ENCODE measurements at regions not wholly inside any gene's neighbourhood (a gene's known extent, or its start where the extent isn't known, plus 50 kb on each side); places are given as distances from the start of the nearest gene placed in this dataset.

DNA sequence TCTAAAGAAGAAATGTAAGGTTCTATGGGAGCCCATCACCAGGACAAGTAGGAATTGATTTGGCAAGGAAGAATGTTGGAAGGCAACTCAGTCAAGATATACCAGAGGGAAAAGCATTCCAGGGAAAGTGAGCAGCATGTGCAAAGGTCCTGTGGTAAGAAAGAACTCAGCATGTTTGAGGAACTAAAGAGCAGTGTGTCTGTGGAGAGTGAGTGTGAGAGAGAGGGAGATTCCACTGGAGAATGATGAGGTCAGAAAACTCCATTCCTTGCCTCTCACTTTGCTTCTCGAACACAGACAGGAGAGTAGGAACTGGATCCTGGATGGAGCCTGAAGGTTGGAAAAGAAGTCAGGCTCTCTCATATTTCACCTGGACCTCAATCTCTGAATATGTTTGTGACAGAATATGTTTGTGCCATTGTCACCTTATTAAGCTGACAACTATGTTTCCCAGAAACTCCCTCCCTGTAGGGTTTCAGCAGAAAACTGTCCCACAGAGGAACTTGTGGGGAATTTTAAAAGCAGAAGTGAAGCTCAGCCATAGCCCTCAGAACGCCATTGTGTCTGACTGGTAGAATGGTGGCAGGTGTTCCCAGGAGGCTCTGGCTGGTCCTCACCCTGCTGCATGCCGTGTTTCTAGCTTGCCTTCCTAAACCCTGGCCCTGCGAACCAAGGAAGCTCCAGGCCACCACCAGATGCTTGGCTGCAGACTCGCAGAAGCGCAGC lies 382.4 kb upstream of the XYLT1 start:
- no peak for DNase-seq

DNA sequence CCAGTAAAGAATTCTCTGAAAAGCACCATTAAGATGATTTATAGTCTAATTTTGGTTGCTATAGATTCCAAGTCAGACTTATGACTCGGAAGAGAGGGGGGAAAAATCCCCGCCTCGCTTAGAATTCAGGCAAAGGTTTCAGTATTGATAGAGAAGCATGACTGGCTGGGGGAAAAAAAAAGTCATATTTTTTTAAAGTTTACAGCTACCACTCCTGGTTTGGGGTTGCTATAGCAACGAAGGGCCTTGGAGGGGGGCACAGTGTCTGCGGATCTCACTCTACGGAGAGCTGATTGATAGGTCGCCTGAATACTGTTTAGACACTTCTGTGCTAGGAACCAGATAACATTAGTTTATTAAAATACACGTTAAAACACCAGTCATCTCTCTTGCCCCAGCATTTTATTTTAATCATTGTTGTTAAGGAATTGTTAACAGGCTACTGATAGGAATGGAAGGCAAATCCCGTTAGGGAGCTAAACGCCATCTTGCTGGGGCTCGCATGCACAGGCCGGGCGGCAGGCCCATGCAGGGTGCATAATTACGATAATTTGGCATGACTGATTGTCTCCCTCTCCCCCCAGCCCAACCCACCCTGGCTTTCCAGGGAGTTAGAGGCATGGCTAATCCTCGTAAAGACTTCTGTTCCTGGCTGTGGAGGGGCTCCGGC lies 380.0 kb upstream of the XYLT1 start:
- DNase-seq = no peak

DNA sequence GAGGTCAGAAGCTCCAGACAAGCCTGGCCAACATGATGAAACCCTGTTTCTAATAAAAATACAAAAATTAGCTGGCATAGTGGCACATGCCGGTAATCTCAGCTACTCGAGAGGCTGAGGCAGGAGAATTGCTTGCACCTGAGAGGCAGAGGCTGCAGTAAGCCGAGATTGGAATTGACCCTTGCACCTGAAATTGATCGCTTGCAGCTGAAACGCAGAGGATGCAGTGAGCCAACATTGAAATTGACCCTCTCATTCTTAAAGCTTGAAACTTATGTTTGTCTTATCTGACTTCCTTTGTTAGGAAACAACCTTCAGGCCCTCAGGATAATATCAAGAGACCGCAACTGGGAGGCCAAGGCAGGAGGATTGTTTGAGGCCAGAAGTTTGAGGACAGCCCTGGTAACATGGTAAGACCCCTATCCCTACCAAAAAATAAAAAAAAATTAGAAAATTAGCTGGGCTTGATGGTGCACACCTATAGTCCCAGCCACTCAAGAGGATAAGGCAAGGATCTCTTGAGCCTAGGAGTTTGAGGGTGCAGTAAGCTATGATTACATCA lies 376.6 kb upstream of the XYLT1 start:
- no peak for DNase-seq

DNA sequence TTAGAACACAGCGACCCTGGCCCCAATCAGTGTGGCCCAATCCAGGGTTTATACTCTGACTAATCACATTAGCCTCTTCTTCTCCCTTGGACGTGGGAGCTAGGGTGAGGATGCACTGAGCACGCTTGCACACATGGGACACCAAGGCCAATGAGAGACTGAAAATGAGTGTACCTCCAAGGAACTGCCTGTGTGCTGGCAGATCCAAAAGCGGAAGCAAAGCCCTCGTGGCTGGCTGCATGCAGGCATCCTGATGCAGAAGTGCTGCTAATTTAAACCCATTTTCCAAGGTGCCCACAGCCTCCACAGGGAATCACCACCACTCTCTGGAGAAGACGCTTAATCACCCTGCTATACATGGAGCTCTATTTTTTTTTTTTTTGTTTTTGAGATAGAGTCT lies 375.3 kb upstream of the XYLT1 start:
- DNase-seq = no peak

DNA sequence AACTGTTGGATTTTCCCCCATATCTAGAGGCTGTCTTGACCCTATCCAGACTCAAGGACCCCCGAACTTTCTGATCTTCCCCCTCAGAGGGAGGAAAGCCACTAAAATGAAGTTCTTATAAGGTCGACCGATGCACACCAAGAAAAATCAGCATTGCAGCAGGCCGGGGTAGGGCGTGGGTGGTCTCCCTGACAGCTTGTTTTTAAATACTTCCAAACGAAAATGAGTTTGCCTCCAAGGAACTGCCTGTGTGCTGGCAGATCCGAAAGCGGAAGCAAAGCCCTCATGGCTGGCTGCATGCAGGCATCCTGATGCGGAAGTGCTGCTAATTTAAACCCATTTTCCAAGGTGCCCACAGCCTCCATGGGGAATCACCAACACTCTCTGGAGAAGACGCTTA lies 374.3 kb upstream of the XYLT1 start:
- DNase-seq = no peak

DNA sequence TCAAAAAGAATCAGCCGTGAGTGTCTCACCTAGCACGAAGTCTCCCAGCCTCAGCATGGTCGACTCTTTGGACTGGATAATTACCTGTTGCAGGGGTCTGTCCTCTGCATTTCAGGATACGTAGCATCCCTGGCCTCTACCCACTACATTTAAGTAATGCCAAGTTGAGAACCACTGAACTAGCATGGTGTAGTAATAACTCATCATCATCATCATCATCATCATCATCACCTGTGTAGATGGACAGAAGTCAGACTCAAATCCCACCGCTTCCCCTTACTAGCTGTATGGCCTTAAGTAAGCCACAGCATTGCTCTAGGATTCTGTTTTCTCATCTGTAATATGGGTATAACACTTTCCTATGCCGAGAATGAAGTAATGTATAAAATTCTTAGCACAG lies 373.1 kb upstream of the XYLT1 start:
- DNase-seq = no peak

DNA sequence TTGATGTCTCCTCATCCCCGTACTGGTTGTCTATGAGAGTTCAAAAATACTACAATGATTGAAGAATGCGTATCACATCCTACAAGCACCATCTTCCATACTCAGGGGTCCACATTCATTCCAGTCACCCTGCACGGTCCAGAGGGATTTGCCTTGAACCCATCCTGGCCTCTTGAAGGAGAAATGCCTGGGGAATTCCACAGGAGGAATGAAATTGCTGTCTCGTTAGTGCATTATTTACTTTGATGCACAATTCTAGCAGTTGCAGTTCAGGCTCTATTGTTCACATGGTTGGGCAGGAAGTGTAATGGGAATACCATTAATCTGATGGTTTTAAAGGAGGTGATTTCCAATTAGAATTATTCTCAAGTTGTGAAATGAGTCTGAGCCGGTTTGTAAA lies 369.1 kb upstream of the XYLT1 start:
- DNase-seq = no peak

DNA sequence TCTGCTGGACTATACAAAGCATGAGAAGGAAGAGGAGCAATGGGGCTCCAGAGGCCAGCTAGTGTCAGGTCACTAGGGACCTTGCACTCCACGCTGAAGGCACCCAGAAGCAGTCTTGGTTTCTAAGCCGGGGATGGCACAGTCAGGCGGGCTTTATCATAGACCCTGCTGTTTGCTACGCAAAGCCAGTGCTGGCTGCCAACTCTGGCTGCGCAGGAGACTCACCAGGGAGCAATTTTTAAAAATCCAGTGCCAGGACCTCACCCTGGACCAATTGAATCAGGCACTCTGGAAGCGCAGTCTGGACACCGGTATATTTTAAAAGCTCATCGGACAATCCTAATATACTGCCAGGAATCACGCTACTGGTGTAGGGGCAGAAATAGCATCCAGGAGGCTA lies 368.5 kb upstream of the XYLT1 start:
- DNase-seq = no peak

DNA sequence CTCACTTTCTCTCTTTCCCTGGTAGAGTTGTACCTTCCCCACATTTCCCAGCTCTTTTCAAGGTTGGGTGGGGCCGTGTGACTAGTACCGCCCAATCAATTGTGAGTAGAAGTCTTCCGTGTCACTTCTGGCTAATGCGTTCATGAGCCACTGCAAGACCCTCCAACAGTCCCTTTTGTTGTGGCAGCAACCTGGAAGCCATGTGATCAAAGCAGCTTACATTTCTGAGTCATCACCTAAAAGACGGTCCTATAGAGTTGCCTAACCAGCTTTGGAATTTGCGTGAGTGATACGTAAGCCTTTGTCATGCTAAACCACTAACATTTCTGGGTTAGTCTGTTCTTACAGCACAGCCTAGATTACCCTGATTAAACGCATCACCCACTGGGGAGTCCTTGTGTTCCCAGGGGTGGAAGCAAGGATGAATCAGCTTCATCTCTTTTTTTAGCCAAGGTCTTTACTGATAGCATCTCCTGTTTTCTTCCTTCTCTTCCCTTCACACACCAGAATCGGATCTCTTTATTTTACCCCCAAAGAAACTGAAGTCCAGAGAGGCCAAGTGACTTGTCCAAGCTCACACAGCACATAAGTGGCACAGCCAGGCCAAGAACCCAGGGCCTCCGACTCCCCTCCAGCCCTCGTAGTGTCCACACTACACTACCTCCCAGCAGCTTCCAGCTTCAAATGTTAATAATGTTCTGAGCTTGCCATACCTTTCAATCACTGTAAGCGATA lies 366.3 kb upstream of the XYLT1 start:
- DNase-seq = no peak

DNA sequence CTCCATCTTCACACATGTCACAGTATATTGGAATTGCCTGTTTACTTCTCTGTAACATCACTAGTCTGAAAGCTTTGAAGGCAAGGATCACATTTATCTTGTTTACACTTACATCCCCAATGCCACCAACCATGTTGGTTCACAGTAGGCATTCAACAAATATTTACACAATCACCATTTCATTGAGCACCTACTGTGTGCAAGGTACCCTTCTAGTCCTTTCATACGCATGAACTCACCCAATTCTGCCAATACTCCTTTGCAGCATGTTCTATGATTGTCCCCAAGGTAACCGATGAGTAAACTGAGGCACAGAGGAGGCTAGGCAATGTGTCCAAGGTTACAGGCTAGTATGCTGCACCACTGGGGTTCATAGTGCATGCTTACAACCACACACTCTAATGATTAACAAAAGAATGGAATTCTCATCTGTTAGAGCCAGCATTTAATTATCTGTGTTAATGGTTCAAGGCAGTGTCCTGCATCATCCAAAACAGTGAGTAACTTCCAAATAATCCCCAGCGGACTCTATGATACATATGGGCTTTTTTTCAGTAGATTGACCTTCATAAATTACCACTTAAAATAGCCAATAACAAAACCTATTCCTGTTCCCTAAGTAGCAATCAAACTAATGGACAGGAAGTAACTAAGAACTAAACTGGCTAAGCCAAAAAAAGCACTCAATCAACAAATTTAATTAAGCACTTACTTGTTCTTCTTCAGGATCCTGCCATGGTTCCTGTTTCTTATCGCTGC lies 364.5 kb upstream of the XYLT1 start:
- DNase-seq = no peak

DNA sequence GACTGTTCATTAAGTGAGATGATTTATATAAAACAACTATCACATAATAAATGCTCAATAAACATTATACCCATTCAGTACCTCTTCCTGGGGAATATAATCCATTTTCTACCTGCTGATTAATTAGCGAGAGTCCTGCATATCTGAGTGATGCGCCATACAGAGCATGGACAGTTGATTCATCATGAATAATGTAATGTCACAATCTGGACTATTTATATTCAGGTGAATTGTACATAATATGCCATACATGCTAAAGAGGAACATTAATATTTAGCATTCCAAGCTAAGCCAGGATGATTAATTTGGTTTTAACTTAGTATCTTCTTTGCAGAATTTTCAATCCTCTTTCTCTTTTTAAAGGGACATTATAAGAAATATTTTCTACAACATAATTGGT lies 362.0 kb upstream of the XYLT1 start:
- no peak for DNase-seq

DNA sequence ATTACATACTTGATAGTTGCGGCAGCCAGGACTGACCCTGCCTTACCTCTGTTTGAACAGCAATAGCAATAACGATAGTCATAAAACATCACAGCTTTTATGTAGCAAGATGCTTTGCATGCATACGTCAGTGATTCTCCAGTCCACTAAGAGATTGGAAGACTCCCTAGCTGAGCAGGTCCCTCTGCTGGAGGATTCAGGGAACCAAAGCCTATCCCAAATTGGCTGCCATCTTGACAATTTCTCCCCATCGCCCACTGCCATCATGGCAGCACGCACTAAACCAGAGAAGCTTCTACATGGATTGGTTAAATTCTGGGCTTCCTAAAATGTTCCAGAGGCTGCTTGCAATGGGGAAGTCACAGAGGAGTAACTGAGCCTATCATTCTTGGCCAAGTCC lies 360.6 kb upstream of the XYLT1 start:
- DNase-seq = no peak

DNA sequence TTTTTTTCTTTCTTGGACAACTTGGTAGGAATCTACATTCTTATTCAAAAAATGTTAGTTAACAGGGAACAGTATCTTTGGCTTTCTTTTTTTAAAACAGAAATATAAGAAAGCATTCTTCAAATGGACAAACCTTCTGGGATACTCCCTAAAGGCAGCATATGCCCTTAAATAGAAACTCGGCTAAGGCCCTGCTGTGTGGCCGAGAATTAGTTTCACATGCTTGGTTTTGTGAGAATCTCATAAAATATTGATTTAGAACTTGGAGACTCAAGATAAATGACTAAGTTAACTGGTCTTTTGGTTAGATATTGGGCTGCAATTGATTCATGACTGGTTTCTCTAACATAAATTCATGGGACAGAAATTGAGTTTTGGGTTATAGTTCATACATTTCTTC lies 359.9 kb upstream of the XYLT1 start:
- no peak for DNase-seq

DNA sequence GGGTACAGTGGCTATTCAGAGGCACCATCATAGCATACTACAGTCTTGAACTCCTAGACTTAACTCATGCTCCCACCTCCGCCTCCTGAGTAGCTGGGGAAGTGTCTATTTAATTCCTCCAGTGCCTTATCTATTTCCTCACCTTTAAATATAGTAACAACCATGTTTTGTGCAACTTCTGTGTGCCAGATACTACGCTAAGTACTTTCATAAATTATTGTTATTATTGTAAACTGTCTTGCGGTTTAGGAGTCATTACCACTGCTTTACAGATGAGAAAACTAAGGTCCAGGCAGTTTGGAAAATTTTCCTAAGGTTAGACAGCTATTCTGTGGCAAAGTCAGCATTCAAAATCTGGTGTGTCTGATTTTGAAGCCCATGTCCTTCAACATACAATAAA lies 359.1 kb upstream of the XYLT1 start:
- DNase-seq = no peak

DNA sequence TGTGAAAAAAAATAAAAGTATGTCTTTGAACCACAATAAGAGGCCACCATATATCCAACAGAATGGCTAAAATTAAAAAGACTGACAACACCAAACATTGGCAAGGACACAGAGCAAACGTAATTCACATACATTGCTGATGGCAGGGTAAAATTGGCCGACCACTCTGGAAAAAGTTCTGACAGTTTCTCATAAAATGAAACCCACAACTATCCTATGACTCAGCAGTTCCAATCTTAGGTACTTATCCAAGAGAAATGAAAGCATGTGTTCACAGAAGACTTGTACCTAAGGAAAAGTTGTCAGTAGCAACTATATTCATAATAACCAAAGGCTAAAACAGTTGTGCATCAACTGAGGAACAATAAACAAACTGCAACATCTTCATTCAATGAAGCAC lies 357.3 kb upstream of the XYLT1 start:
- no peak for DNase-seq

DNA sequence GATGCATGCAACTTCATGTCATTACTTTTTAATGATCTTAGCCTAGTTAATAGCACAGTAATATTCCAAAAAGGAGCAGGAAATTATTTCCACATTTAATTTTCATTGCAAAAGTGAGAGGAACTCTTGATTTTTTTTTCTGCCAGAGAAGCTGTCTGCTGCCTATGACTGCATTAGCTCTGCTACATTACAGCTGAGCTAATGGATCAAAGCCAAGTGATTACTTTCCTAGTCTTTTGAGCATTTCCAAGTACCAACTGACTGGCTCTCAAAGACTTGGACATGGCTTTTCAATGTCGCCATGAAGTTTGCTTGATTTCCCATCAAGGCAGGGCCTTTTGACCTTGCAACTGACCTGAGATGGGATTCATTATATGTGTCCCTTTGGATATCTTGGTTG lies 356.6 kb upstream of the XYLT1 start:
- no peak for DNase-seq

DNA sequence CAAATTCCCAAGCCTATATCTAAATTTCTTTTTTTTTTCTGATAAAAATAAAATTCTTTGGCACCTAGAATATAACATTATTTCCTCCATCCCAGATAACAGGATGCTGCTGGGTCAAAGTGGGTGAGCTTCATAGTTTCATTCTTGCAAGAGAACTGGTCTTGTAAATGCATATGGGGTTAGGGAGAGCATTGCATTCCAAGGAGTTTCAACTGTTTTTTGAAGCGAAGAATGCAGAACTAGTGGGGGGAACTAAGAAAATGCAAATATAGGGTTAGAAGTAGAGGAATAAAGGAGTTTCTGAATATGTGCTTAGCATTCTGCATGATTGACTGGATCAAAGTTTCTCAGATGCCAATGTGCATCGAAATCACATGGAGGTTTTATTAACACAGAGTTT lies 347.2 kb upstream of the XYLT1 start:
- no peak for DNase-seq

DNA sequence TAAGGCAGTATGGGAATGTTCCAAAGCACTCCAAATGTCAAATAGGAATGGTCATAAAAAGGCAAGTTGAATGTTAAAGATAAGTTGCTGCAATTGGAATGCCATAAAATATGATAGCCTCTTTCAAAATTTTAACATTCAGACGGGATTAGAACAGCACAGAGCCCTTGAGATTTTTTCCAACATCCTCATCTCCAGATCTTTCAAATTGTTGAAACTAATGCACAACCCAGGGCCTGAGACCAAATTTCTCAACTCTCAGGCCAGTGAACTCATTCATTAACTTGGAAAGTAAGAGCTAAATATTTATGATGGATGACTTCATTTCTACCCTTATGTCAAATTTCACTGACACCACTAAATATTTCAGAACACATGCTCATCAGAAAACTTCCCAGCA lies 346.5 kb upstream of the XYLT1 start:
- DNase-seq = no peak

DNA sequence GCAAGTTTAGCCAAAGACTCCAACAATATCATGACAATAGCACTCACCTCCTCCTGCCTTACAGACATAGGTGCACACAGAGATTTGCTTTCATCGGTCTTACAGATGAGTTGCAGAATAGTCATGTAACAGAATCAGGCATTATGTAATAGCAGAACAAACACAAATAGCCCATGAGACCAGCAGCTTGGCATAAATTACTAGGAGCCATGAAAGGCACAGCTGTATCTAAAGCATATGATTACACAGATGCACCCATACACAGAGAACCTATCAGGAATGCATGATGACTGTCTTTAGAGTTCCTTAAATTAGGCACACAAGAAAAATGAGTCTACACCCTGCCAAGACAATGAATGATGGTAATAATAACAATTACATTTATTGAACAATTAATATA lies 342.0 kb upstream of the XYLT1 start:
- no peak for DNase-seq

DNA sequence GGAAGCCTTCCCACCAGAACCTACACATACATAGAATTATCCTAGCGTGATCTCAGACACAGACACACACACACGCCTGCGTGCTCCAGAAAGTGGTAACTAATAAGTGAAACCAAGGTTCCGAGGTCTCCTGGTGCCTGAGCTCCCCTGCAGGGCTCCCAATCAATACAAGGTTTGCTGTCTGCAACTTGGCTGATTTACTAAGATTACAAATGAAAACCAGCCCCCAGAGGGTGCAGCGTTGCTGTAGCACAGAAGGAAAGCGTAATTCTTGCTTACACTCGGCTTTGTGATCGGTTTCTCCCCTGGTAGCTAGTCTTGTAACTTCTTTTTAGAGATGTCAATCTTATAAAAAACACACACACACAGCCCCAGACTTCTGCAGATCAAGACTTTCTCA lies 334.1 kb upstream of the XYLT1 start:
- DNase-seq = no peak

DNA sequence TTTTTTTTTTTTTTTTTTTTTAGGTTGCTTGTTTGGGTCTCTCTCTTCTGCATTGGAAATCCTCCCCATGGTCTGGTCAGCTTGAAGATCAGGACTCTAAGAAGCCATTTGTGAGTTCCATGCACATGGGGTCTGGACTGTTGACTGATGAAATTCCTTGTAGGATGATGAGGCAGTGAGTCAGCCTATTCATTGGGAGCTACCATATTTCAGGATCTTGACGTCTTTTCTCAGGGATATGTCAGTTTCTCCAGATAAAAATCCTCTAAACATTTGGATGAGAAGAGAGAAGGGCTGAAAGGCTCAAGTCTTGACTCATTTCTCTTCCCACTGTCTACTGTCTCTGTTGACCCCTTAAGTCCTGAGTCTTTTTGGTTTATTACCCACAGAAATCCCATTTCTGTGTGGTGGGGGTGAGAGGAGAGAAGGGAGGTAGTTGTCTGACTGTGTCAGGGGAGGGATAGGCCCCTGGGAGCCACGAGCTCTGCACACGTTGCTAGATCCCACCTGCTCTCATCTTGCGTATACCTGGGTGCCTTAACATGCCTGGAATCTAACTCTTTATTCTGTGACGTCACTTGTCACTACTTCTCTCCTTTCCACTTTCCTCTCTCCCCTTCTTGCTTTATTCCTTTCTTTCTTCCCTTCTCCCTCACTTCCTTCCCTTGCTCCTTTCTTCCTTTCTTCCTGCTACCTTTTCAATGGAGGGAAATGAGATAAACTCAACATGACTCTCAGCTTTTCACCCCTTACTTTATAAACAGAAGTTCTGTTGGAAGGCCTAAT lies 333.1 kb upstream of the XYLT1 start:
- no peak for DNase-seq

DNA sequence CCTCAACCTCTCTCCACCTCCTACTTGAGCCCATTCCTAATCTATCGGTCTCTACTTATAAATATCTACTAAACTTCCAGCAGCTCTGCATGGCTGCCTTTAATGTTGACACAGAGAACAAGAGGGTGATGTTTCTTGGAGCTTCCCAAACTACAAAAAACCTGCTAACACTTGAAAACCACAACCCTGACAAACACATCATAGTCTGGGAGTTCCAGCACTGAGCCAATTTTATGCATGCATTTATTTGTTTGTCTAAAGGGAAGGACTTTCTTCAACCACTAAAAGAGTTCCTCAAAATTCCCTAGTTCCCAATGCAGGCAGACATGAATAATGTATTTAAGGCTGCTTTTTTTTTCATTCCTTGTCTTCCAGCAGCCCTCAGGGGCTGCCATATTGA lies 331.8 kb upstream of the XYLT1 start:
- no peak for DNase-seq

Data from occipital lobe (tissue), 1 donor.